ENCODE measurements at regions not wholly inside any gene's neighbourhood (a gene's known extent, or its start where the extent isn't known, plus 50 kb on each side); places are given as distances from the start of the nearest gene placed in this dataset.

GRCh38 chr2:192947352-192947751, 752.6 kb upstream of the TMEFF2 start:
- TF ChIP-seq, protein P1, sequence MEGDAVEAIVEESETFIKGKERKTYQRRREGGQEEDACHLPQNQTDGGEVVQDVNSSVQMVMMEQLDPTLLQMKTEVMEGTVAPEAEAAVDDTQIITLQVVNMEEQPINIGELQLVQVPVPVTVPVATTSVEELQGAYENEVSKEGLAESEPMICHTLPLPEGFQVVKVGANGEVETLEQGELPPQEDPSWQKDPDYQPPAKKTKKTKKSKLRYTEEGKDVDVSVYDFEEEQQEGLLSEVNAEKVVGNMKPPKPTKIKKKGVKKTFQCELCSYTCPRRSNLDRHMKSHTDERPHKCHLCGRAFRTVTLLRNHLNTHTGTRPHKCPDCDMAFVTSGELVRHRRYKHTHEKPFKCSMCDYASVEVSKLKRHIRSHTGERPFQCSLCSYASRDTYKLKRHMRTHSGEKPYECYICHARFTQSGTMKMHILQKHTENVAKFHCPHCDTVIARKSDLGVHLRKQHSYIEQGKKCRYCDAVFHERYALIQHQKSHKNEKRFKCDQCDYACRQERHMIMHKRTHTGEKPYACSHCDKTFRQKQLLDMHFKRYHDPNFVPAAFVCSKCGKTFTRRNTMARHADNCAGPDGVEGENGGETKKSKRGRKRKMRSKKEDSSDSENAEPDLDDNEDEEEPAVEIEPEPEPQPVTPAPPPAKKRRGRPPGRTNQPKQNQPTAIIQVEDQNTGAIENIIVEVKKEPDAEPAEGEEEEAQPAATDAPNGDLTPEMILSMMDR (IDR thresholded peaks at IDR 0.05; ENCODE audit: control extremely low read depth in 1 of 3, insufficient read depth in 1 of 3, low read depth in 1 of 3, low read length in 3 of 3), result no peak
- no peak for TF ChIP-seq SRF (IDR thresholded peaks at IDR 0.05; ENCODE audit: low read depth, low read length)
- TF ChIP-seq POLR2AphosphoS5 (IDR thresholded peaks at IDR 0.05; ENCODE audit: low read depth, low read length), result no peak
- TF ChIP-seq JUND (IDR thresholded peaks at IDR 0.05; ENCODE audit: low read length), result no peak
- TF ChIP-seq, protein P2, sequence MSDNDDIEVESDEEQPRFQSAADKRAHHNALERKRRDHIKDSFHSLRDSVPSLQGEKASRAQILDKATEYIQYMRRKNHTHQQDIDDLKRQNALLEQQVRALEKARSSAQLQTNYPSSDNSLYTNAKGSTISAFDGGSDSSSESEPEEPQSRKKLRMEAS (IDR thresholded peaks at IDR 0.05), result no peak
- no peak for TF ChIP-seq EZH2 (IDR thresholded peaks at IDR 0.05; ENCODE audit: low read depth, low read length, severe bottlenecking)
- TF ChIP-seq KDM1A (IDR thresholded peaks at IDR 0.05; ENCODE audit: borderline replicate concordance, low read length), result no peak
- TF ChIP-seq HDAC2 (IDR thresholded peaks at IDR 0.05; ENCODE audit: borderline replicate concordance in 1 of 2, low read depth in 2 of 2, low read length in 2 of 2), result no peak
